ENCODE measurements at regions not wholly inside any gene's neighbourhood (a gene's known extent, or its start where the extent isn't known, plus 50 kb on each side); places are given as distances from the start of the nearest gene placed in this dataset.

DNA sequence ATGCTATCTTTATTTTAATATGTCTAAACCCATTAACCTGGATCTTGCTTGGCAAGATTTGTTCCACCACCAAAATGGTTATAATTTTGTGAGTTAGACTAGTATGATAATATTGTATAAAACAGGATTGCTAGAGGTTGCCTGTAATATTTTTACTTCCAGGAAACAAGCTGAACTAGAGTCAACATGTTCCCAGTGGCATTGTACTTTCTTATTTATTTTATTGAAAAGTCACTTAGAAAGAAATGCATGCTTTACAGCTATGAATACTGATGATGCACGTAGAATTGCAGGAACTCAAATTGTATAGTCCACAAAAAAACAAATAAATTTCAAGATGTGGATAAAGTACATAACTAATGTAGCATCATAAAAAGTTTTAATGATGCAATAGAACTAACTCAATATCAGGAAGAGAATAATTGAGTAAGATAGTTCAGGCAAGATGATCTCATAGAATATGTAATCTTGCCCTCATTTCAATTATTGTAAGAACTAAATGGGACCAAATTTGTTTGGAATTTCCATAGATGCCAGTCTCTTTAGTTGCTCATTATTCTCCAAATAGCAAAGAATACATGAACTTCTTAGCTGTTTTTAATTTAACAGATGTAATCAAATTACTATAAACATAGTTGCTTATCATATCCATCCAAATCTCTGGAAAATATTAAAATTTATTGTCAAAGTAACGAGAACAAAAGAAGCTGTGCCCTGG lies 451.8 kb downstream of the COL12A1 start:
- intact Hi-C loops (cut with DNase I; ENCODE audit: low total_unique reads) = no loop called here
- DNase-seq (ENCODE audit: low spot score in 2 of 2) = no peak

DNA sequence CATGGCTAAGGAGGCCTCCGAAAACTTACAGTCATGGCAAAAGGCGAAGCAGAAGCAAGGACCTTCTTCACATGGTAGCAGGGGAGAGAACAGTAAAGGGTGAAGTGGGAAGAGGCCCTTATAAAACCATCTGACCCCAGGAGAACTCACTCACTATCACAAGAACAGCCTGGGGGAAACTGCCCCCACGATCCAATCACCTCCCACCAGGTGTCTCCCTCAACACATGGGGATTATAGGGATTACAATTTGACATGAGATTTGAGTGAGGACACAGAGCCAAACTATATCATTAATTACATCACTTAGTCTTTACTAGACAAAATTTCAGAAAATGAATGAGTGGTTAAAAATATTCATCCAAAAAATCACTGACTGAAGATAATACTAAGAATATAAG lies 453.6 kb downstream of the COL12A1 start:
- intact Hi-C loops (cut with DNase I; ENCODE audit: low total_unique reads) = no loop called here
- DNase-seq (ENCODE audit: low spot score in 2 of 2) = no peak
- TF ChIP-seq, protein P1, sequence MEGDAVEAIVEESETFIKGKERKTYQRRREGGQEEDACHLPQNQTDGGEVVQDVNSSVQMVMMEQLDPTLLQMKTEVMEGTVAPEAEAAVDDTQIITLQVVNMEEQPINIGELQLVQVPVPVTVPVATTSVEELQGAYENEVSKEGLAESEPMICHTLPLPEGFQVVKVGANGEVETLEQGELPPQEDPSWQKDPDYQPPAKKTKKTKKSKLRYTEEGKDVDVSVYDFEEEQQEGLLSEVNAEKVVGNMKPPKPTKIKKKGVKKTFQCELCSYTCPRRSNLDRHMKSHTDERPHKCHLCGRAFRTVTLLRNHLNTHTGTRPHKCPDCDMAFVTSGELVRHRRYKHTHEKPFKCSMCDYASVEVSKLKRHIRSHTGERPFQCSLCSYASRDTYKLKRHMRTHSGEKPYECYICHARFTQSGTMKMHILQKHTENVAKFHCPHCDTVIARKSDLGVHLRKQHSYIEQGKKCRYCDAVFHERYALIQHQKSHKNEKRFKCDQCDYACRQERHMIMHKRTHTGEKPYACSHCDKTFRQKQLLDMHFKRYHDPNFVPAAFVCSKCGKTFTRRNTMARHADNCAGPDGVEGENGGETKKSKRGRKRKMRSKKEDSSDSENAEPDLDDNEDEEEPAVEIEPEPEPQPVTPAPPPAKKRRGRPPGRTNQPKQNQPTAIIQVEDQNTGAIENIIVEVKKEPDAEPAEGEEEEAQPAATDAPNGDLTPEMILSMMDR (IDR thresholded peaks at IDR 0.05) = no peak
- TF ChIP-seq POLR2A (IDR thresholded peaks at IDR 0.05) (no peak), POLR2AphosphoS5 (IDR thresholded peaks at IDR 0.05) (no peak)
- H3K9me3 ChIP-seq = no peaks in the 10 kb centered on the region
- no peaks in the 10 kb centered on the region for H3K27me3 ChIP-seq
- no peak overlapping the region for H3K27ac ChIP-seq
- no peaks in the 10 kb centered on the region for H3K36me3 ChIP-seq
- H3K4me1 ChIP-seq = no peaks in the 10 kb centered on the region
- no peak overlapping the region for H3K4me3 ChIP-seq

More for the DNA sequence above, 451.8 kb downstream of the COL12A1 start:
- no peaks in the 10 kb centered on the region for H3K4me1 ChIP-seq
- no peaks in the 10 kb centered on the region for H3K9me3 ChIP-seq
- H3K27ac ChIP-seq = no peak overlapping the region
- no peaks in the 10 kb centered on the region for H3K27me3 ChIP-seq
- H3K36me3 ChIP-seq = no peaks in the 10 kb centered on the region
- H3K4me3 ChIP-seq = no peak overlapping the region
- TF ChIP-seq POLR2A (IDR thresholded peaks at IDR 0.05) = no peak
- no peak for TF ChIP-seq POLR2AphosphoS5 (IDR thresholded peaks at IDR 0.05)
- TF ChIP-seq, protein P1 (IDR thresholded peaks at IDR 0.05) = no peak

DNA sequence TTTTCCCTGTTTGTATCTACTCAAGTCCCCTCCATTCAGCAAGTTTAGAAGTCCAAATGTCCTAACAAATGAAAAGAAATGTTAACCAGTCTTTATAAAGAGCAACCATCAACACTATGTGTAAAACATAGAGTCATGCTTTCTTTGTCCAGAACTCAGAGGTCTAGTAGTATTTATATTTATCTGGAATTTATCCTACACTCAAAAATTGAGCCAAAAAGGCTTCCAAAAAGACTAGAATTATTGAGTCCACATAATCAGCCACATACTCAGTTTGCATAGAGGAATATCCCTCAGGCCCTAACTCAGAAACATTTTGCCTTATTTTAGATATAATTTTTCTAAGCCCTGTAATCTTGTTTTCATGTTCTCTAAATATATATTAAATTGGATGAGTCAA lies 455.0 kb downstream of the COL12A1 start:
- no peaks in the 10 kb centered on the region for H3K9me3 ChIP-seq
- DNase-seq (ENCODE audit: low spot score in 2 of 2) = no peak
- intact Hi-C loops (cut with DNase I; ENCODE audit: low total_unique reads) = no loop called here
- H3K27me3 ChIP-seq = no peaks in the 10 kb centered on the region
- no peaks in the 10 kb centered on the region for H3K4me1 ChIP-seq
- no peak overlapping the region for H3K27ac ChIP-seq
- no peak for TF ChIP-seq POLR2AphosphoS5 (IDR thresholded peaks at IDR 0.05)
- TF ChIP-seq, protein P1 (IDR thresholded peaks at IDR 0.05) = no peak
- TF ChIP-seq POLR2A (IDR thresholded peaks at IDR 0.05) = no peak
- H3K36me3 ChIP-seq = no peaks in the 10 kb centered on the region
- H3K4me3 ChIP-seq = no peak overlapping the region

DNA sequence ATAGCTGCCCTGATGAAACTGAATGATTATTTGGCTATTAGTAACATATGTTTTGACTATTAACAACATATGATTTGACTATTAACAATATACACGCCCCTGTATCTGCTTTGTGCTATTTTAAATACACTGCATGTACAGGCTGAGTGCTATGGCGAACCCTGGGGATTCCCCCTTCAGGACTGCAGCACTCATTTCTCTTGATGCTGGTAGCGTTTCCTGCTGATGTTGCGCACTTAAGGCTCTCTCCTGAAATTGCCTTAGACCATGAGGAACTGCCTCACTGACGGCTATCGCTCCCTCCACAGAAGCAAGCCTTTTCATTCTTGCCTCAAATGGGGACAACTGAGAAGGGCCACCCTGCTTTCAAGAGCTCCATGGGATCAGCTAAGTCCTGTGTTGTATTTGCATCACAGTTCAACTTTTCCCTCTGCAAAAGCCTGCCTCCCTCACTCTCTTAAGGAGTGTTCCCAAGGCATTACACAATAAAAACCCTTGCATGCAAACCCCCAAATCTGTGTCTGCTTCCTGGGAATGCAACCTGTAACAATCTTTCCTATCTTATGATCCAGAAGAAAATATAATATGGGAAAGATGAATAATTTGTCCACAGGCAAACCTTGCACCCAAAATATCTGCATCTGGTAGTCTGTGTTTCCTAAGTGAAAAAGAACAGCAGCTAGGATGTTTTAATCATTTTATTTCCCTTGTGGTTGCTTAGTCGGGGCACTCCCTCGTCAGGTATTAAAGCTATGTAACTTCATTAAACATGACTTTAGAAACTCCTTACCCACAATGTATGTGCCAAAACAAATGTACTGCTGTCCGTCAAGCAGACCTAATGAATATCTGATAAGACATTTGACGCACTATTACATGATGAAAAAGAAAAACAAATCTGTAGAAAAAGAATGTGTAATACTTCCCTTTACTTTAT lies 456.4 kb downstream of the COL12A1 start:
- DNase-seq (ENCODE audit: low spot score in 2 of 2) = no peak
- Histone ChIP-seq H3K9me3 (no peaks in the 10 kb centered on the region), H3K27ac (no peak overlapping the region), H3K4me1 (no peaks in the 10 kb centered on the region), H3K4me3 (no peak overlapping the region), H3K27me3 (no peaks in the 10 kb centered on the region), H3K36me3 (no peaks in the 10 kb centered on the region)
- intact Hi-C loops (cut with DNase I; ENCODE audit: low total_unique reads) = no loop called here
- no peak for TF ChIP-seq POLR2AphosphoS5 (IDR thresholded peaks at IDR 0.05)
- TF ChIP-seq POLR2A (IDR thresholded peaks at IDR 0.05) = no peak
- TF ChIP-seq, protein P1 (IDR thresholded peaks at IDR 0.05) = no peak

DNA sequence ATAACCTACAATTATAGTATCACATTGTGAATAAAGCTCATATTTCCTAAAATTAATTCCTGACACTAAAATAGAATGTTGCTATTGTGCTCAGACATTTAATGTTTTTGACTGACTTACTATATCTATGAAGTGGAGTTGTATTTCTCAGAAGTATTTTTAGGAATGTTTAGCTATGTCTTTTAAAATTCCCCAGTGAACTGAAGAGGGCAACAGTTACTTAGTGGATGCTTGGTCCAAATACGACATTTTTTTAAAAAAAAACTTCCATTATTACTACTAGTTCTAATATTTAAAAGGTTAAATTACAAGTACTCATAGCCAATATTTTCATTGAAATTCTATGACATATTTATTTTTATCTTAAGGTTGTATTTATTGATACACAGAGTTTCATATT lies 460.2 kb downstream of the COL12A1 start:
- intact Hi-C loops (cut with DNase I; ENCODE audit: low total_unique reads) = no loop called here
- no peak overlapping the region for H3K27ac ChIP-seq
- no peak for TF ChIP-seq POLR2AphosphoS5 (IDR thresholded peaks at IDR 0.05)
- TF ChIP-seq, protein P1 (IDR thresholded peaks at IDR 0.05) = no peak
- no peak for TF ChIP-seq POLR2A (IDR thresholded peaks at IDR 0.05)
- no peaks in the 10 kb centered on the region for H3K9me3 ChIP-seq
- no peak for DNase-seq (ENCODE audit: low spot score in 2 of 2)
- H3K36me3 ChIP-seq = no peaks in the 10 kb centered on the region
- H3K4me1 ChIP-seq = no peaks in the 10 kb centered on the region
- H3K27me3 ChIP-seq = no peaks in the 10 kb centered on the region
- no peak overlapping the region for H3K4me3 ChIP-seq

Data from breast epithelium (tissue), 4 donors.